ENCODE measurements at regions not wholly inside any gene's neighbourhood (a gene's known extent, or its start where the extent isn't known, plus 50 kb on each side); places are given as distances from the start of the nearest gene placed in this dataset.
"Not testable (repeated sequence)": the region's sequence is repeated elsewhere in the genome, so short reads cannot be mapped to it uniquely, and the experiment has no call there.

- DNase-seq: no peak
Observed at GRCh38 chr7:109503421-109503820, 933.7 kb downstream of the DNAJB9 start.

GRCh38 chr7:109522585-109522984, 952.9 kb downstream of the DNAJB9 start:
- no peak for DNase-seq

- DNase-seq: no peak
Observed at GRCh38 chr7:109527833-109528232, 958.2 kb downstream of the DNAJB9 start.

DNA sequence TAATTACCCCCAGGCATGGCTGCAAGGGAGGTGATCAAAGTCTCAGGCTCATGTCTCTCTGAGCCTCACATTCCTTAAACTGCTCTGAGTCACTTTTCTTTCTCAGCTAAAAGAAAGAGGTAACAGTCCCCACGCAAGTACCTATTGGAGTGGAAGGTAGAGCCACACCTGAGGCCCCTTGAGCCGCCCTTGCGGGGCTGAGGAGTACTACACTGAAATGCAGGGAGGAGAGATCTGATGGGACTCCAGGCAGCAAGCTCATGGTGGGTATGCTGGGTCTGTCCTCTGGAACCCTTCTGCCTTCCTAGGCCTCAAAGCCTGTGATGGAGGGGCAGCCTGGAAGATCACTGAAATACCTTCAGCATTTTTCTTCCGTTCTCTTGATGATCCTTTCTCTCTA, 960.0 kb downstream of the DNAJB9 start:
- no peak for DNase-seq

DNA sequence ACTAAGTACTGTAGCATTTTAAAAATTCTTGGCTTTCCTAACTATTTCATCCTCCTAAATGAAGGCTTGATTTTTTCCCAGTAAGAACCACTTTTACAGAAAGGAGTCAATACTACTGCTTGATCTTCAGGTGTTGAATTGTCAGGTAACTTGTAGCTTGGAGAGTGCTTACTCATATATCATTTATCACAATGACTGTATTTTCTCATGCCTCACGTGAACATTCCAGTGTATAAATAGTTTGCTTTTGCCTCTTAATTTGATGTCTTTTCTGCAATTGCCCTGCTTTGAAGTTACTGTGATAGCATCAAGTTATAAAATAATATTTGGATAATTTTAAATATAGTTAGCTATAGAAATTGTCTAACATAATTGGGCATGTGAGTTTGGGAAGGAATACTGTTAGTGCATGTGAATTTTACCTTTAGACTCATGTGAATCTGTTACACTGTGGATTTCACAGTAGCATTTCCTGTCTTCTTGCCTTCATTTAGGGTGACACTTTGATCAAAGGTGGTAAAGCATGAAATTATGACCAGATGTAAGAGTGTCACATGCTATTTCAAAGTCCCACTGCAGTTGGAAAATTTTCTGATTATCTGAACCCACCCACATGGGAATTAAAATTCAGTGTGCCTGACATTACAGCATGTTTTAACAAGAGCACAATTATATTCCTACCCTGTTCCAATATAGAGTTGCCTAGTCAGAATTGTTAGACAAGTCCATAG, 962.8 kb downstream of the DNAJB9 start:
- DNase-seq: no peak

DNA sequence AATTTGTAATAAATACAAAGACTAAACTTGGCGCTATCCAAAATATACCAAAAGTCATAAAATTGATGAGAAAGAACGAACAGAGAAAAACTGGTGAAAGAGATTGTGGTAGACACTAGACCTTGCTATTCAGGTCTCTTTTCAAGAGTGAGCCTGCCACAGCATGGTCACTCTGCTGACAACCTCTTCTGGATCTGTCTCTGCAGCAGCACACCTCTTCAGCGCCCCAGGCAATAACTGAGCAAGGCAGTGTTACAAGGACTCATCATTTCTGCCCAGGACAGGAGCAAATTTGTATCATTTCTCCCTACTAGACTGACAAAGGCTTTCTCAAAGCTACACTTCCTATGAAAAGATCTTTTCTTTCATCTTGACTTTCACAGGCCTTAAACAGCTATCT, 976.0 kb downstream of the DNAJB9 start:
- no peak for DNase-seq

DNA sequence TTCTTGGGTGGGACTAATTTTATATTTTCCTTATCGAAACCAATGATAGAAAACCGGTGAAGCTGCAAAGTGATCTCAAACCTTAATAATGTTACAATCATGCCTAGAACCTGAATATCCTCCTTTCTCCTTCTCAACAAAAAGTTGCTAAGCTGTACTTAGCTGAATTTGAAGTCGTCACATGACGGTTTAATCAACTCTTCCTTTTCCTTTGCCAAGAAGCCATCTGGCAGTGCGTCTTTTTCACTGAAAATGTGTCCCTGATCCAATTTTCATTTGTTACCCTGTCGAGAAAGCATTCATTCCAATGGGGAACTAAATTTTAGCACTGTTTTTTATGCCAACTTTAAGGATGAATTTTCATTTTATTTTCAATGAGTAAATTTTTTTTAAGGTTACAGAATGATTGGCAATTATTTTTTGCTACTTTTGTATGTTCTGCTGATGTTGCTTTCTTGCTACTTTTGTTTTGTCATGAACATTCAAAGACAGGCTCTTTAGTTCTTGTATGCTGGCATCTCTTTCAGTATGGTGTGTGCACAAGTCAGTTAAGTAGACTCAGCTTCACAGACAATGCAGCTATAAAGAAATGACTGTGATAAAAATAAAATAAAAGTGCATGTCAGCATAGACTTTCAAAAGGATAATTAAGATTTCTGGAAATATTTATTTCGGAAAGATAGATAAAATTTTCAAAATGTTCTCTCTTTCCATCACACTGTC, 980.0 kb downstream of the DNAJB9 start:
- DNase-seq: no peak

- DNase-seq: no peak
Observed at GRCh38 chr7:109552017-109552416, 982.3 kb downstream of the DNAJB9 start.

DNA sequence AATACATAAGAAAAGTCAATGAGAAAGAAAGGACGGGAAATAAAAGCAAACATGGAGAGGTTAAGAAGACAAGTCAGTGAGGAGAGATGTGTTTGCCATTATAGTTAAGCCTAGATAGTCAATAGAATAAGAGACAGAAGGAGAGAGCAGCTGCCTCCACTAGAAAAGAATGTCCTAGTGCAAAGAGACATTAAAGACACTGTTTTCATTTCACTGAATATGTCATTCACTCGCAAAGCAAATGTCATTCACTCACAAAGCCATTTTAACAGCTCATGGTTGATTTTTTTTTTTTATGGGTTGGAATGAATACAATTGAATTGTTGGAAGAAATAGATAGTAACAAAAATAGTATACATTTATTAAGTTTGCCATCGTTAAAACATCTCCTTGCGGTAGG, 1007.6 kb downstream of the DNAJB9 start:
- no peak for DNase-seq

GRCh38 chr7:109579901-109580300, 1010.2 kb downstream of the DNAJB9 start:
- no peak for DNase-seq

- DNase-seq: no peak
Observed at GRCh38 chr7:109582211-109582610, 1012.5 kb downstream of the DNAJB9 start.

DNA sequence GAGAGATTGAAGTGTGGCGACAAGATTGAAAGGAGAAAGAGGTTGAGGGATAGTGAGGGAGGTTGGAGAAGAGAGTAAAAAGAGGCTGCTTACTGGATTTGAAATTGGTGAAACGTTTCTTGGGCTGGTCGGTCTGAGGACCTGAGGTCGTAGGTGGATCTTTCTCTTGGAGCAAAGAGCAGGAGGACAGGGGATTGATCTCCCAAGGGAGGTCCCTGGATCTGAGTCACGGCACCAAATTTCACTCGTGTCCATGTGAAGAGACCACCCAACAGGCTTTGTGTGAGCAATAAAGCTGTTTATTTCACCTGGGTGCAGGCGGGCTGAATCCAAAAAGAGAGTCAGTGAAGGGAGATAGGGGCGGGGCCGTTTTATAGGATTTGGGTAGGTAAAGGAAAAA, 1027.3 kb downstream of the DNAJB9 start:
- DNase-seq: not testable (repeated sequence)

DNA sequence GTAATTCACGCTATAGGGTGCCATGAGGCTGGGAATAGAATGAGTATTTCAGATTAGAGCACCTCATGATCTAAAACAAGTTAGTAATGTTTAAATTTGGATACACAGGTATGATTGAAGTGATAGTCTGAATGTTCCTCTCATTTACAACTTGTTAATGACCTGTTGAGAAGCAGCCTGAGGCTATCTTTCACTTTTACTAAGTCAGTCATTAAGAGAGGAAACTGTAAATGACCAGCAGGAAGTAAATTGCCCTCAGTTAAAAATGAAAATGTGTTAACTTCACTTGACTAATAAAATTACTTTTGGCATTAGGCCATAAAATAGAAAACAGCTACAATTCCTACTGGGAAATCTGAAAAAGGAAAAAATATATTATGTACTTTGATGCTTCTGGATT, 1042.0 kb downstream of the DNAJB9 start:
- no peak for DNase-seq

- no peak for DNase-seq
Observed at GRCh38 chr7:109616551-109617069, 1046.9 kb downstream of the DNAJB9 start.

DNA sequence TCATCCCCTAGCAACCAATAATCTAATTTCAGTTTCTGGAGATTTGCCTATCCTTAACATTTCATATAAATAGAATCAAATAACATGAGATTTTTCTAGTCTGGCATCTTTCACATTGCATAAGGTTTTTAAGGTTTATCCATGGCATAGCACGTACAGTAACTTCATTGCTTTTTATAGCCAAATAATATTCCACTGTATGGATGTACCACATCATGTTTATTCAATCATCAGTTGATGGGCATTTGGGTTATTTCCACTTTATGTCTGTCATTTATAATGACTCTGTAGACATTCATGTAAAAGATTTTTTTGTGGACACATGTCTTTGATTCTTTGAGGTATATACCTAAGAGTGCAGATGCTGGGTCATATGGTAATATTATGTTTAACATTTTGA, 1052.6 kb downstream of the DNAJB9 start:
- no peak for DNase-seq

GRCh38 chr7:109632890-109633289, 1063.2 kb downstream of the DNAJB9 start:
- not testable (repeated sequence) for DNase-seq

DNA sequence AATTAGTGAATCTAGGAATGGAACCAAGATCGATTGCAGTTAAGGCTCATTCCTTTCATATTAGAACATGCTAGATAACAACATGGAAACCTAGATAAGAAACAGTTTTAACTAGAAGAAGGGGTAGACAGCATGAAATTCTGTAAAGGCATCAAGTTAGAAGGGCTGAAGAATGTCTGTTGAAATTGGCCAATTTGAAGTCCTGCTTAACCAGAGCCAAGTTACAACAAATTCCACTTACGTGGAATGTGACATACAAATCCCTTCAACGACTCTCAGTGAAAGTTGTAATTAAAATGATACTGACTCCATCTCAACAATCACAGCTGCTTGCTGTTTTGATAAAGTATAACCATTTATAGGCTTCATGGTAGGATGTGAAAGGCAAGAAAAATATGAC, 1065.7 kb downstream of the DNAJB9 start:
- DNase-seq: no peak

GRCh38 chr7:109637428-109637990, 1067.8 kb downstream of the DNAJB9 start:
- DNase-seq: no peak

DNA sequence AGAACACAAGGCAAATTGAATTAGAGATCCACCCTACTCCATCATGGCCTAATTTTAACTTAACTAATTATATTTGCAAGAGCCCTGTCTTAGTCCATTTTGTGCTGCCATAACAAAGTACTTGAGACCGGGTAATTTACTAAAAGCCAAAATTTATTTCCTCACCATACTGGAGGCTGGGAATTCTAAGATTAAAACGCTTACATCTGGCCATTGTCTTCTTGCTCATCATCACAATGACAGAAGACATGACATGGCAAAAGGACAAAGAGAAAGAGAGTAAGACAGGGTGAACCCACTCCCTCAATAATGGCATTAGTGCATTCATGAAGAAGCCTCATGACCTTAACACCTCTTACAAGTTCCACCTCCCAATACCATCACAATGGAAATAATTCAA, 1068.6 kb downstream of the DNAJB9 start:
- DNase-seq: no peak

DNA sequence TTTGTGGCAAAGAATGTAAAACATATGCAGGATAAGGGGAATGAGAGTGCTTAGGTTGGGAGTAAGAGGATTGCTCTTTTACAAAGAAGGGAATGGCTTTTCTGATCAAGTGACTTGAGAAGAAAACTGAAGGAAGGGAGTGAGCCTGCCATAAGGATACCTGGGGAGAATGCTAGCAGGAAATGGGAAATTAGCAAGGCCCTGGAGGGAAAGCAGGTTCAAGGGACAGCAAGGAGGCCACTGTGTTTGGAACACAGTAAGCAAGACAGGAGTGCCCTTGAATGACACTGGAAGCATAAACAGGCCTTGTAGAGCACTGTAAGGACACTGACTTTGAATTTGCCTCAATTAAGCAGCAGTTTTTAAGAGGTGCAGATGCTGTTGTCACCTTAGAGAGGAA, 1069.9 kb downstream of the DNAJB9 start:
- no peak for DNase-seq

DNA sequence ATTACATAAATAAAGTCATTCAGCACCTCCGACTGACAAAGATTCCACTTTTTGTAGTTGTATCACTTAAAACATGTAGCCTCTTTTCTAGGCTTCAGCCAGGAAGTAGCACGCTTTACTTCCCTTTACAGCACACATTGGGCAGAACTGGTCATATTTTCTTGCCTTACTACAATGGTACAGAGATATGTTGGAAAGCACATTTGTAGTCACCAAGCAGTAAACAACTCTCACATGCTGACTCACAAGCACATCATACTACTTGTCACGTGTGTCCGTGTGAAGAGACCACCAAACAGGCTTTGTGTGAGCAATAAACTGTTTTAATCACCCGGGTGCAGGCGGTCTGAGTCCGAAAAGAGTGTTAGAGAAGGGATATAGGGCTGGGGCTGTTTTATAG, 1071.8 kb downstream of the DNAJB9 start:
- DNase-seq: no peak

DNA sequence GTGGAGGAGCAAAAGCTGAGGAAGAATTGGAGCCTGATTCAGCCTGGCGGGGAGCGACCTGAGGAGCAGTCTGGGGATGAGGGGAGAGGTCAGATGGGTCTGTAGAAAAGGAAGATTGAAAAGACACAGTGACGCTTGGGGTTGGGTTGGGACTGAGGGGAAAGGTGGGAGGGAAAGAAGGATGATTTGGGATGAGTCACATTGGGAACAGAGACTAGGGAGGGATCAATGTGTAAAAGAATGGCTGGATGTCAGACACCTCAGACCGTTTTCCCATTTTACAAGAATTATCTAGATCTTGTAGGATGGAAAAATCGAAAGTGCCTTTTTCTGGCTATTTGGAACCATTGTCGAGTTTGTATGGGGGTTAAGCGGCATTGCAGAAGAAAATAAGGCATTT, 1076.5 kb downstream of the DNAJB9 start:
- no peak for DNase-seq

DNA sequence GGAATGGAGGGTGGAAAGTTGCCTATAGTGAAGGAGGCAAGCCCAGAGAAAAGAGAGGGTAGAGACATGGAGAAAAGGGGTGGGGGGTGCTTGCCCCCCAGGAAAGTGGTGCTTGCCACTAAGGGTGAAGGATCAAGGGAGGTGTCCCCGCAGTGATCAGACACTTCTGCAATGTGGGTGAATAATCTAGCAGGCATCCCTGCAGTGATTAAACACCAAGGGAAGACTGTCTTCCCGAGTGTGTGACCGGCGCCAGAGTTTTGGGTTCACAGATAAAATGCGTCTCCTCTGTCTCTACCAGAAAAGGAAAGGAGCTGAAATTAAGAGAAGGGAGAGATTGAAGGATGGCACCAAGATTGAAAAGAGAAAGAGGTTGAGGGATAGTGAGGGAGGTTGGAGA, 1076.9 kb downstream of the DNAJB9 start:
- DNase-seq: not testable (repeated sequence)

DNA sequence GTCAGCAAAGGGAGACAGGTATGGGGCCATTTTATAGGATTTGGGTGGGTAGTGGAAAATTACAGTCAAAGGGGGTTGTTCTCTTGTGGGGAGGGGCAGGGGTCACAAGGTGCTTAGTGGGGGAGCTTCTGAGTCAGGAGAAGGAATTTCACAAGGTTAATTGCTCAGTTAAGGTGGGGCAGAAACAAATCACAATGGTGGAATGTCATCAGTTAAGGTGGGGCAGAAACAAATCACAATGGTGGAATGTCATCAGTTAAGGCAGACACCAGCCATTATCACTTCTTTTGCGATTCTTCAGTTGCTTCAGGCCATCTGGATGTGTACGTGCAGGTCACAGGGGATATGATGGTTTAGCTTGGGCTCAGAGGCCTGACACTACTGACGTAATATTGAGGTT, 1077.6 kb downstream of the DNAJB9 start:
- DNase-seq: not testable (repeated sequence)

Measured in CD4-positive, alpha-beta T cell treated with Interleukin-6 for 4 hours (primary cell).